GM12865 (cell line): ENCODE measurements at regions not wholly inside any gene's neighbourhood (a gene's known extent, or its start where the extent isn't known, plus 50 kb on each side); places are given as distances from the start of the nearest gene placed in this dataset.

ENCODE experiments used
- DNase-seq: peaks from one replicate; pipeline ENCODE4 v3.0.0; 2010; ENCODE audit warnings: low read depth
- H3K4me3 ChIP-seq: 2 replicates; pipeline ENCODE4 v1.5.1; 2011; ENCODE audit warnings: mild to moderate bottlenecking, low read depth, low read length, control low read depth
- CTCF ChIP-seq: IDR thresholded peaks from 2 replicates; pipeline ENCODE4 v1.5.1; 2011; ENCODE audit warnings: low read length, control low read depth, low read depth, inconsistent platforms; ENCODE audit not compliant: insufficient read depth; ENCODE audit errors: missing control alignments

DNA sequence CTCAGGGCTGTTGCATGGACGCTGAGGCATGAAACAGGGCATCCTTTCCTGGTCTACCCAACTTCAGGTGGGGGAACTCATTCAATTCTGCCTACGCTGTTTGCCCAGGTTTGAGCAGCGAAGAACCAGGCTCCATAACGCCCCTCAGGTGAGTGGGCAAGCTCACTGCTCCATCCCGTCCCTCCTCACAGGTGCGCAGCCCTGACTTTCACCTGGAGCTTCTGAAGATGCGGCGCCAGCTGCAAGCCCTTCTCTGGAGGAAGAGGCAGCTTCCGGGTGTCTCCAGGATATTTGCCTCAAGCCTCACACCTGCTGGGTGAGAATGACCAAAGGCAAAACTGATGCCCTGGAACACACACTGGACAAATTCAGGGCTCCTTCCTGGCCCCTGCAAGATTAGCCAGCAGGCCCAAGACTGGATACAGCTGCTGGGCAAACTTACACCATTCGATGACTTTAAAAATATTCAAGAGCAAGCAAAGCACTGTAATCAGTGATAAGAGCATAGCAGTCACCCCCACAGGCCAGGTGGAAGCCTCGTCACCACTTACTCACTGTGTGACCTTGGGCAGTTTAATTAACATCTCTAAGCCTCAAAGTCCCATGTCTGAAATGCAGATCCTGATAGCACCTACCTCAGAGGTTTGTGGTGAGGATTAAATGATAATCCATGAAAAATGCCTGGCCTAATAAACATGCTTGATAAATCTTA is 97.7 kb downstream of the GYPC start:
- TF ChIP-seq CTCF = no peak
- H3K4me3 ChIP-seq = no peak overlapping the region
- no peak for DNase-seq

DNA sequence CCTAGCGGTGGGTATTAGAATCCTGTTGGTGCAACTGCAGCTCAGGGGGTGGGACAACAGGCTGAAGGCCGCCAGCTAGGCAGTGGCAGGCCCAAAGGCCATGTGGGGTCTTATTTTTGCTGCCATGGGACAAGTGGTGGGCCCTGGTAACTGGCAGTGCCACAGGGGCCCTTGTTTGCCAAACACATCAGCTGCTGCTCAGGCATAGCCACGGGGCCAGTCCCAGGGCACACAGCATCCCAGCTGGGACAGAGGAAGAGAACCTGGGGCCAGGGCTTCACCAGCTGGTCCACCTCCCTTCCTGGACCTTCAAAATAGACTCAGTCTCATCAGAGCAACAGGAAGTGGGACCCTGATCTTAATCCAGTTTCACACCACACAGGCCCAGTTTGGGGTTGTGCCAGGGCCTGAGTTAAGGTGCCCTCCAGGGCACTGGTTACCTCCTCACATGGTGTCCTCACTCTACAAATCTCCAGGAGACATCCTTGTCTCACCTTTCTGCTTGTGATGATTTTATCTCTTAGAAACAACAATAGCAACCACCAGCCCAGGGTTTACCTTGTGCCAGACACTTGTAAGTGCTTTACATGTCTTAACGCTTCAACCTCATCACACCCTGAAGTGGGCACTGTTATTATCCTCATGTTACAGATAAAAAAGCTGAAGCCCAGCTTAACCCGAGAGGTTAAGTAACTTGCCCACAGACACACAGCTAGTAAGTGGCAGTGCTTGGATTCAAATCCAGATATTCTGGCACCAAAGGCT is 98.5 kb downstream of the GYPC start:
- no peak for TF ChIP-seq CTCF
- DNase-seq = no peak
- H3K4me3 ChIP-seq = no peak overlapping the region

DNA sequence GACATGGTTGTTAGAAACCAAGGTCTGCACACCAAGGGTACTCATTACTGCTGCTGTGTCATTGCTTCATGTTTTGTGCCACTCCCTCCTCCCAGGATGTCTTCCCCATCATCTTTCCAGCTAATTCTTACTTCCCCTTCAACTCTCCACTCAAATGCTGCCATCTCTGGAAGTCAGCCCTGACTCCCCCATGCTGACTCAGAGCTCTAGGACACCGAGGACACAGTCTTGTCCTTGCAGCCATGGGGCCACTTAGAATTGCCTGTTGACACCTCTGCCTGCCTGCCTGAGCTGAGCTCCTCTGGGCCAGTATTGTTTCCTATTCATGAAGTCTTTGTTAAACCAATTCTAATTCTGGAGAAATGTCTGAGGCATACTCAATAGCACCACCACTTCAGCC is 100.2 kb downstream of the GYPC start:
- no peak for DNase-seq
- TF ChIP-seq CTCF = no peak
- H3K4me3 ChIP-seq = no peak overlapping the region

GRCh38 chr2:126761256-126761980 is 105.5 kb downstream of the GYPC start:
- H3K4me3 ChIP-seq = no peak overlapping the region
- TF ChIP-seq CTCF = no peak
- no peak for DNase-seq

DNA sequence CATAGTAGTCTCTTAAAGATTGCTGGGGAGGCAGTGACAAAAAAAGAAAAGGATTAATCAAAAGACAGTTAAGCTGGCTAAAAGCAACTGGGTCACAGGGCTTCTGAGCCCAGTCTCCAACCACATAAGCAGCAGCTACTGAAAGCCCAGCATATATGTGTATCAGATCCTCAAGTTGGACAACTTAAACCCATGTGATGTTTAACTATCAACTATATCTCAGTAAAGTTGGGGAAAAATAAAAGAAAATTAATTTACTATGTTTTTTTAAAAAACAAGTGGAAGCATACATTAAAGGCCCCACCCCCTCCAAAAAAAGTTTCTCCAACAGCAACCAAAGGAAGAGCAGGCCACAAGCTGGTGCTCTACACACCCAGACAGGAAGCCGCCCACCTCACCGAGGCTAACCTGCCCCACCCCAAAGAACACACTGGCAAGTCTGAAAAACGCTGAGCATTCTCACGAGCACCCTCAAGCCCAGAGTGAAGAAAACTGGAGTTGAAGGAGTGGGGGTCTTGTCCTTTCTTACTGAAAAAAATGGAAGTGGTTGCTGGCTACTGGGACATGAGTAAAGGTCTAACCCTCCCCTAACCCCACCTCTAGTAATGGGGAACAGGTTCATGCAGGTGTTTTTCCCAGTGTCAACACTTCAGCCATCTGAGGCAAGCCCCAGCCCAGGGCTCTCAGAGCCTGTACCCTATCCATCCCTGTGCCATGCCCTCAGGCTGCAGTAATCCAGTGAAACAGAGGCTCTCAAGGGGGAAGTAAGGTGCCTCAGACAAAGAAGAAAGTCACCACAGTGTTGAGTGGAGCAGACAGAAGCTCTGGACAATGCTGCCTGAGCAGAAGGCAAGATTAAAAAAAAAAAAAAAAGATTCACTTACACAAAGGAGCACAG is 106.3 kb downstream of the GYPC start:
- no peak overlapping the region for H3K4me3 ChIP-seq
- no peak for TF ChIP-seq CTCF
- DNase-seq = peak; percentile 43

DNA sequence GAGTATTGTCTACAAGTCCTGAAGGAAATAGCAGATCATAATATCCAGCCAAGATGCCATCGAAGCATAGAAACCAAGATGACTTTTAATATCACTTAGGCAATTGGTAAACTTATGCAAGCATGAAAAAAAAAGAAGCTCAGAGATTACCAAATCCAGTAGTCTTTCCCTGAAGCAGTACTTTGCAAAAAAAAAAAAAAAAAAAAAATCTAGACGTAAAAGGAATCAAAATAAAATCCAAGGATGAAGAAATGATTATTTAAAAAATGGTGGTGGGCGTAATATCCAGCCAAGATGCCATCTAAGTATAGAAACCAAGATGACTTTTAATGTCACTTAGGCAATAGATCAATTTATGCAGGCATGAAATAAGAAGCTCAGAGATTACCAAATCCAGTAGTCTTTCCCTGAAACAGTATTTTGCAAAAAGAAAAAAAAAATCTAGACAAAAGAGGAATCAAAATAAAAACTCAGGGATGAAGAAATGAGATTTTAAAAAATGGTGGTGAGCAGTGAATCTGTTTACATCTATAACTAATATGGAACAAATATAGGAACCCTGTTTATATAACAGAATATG is 108.8 kb downstream of the GYPC start:
- H3K4me3 ChIP-seq = no peak overlapping the region
- DNase-seq = no peak
- no peak for TF ChIP-seq CTCF
